SK-N-MC (cell line): ENCODE measurements at regions not wholly inside any gene's neighbourhood (a gene's known extent, or its start where the extent isn't known, plus 50 kb on each side); places are given as distances from the start of the nearest gene placed in this dataset.

ENCODE experiments used
- EZH2 ChIP-seq: fragments of 200-600 bp; sonication (generic); IDR thresholded peaks from one replicate; pipeline ENCODE4 v1.6.1; 2017; ENCODE audit warnings: antibody characterized with exemption
- FOXP2 ChIP-seq: optimal IDR thresholded peaks from 2 replicates; pipeline ENCODE3; 2011; ENCODE audit warnings: mild to moderate bottlenecking, moderate library complexity; ENCODE audit not compliant: insufficient read depth; ENCODE audit errors: extremely low read length, control extremely low read depth
- POLR2AphosphoS5 ChIP-seq: IDR thresholded peaks from 2 replicates; pipeline ENCODE4 v1.6.1; 2012; ENCODE audit warnings: mild to moderate bottlenecking, low read depth, low read length, borderline replicate concordance

GRCh38 chr2:16243411-16243996 lies 303.2 kb downstream of the MYCN start:
- TF ChIP-seq POLR2AphosphoS5, result no peak
- TF ChIP-seq EZH2, result no peak
- no peak for TF ChIP-seq FOXP2
